ENCODE measurements at regions not wholly inside any gene's neighbourhood (a gene's known extent, or its start where the extent isn't known, plus 50 kb on each side); places are given as distances from the start of the nearest gene placed in this dataset.

GRCh38 chr6:106751501-106752252, 122.3 kb downstream of the QRSL1 start:
- no peak for DNase-seq
- Histone ChIP-seq H3K9me3 (ENCODE audit: control insufficient read depth, low read length) (no peaks in the 10 kb centered on the region), H3K27ac (ENCODE audit: low read length) (no peak overlapping the region), H3K27me3 (ENCODE audit: control insufficient read depth, insufficient read depth) (no peaks in the 10 kb centered on the region), H3K4me1 (ENCODE audit: control insufficient read depth, insufficient read depth, low read length) (no peaks in the 10 kb centered on the region), H3K4me3 (ENCODE audit: low read length) (no peak overlapping the region)
- intact Hi-C loops (cut with DNase I) = no loop called here
- ATAC-seq = no peak
- 76% methylated on average over 6 of the region's 6 CpGs for WGBS

- ATAC-seq (no peak), DNase-seq (no peak)
- Histone ChIP-seq H3K4me3 (ENCODE audit: low read length) (no peak overlapping the region), H3K27me3 (ENCODE audit: control insufficient read depth, insufficient read depth) (no peaks in the 10 kb centered on the region), H3K9me3 (ENCODE audit: control insufficient read depth, low read length) (no peaks in the 10 kb centered on the region), H3K27ac (ENCODE audit: low read length) (no peak overlapping the region), H3K4me1 (ENCODE audit: control insufficient read depth, insufficient read depth, low read length) (no peaks in the 10 kb centered on the region)
- intact Hi-C loops (cut with DNase I) = no loop called here
- 40% methylated on average over 4 of the region's 4 CpGs for WGBS
Observed at GRCh38 chr6:106750946-106751345, 121.6 kb downstream of the QRSL1 start.

- no peaks in the 10 kb centered on the region for H3K27me3 ChIP-seq (ENCODE audit: control insufficient read depth, insufficient read depth)
- no peak overlapping the region for H3K27ac ChIP-seq (ENCODE audit: low read length)
- no peaks in the 10 kb centered on the region for H3K9me3 ChIP-seq (ENCODE audit: control insufficient read depth, low read length)
- intact Hi-C loops (cut with DNase I) = no loop called here
- DNase-seq = no peak
- 49% methylated on average over 9 of the region's 9 CpGs for WGBS
- H3K4me1 ChIP-seq (ENCODE audit: control insufficient read depth, insufficient read depth, low read length) = no peaks in the 10 kb centered on the region
- no peak overlapping the region for H3K4me3 ChIP-seq (ENCODE audit: low read length)
- no peak for ATAC-seq
Observed at GRCh38 chr6:106750142-106750918, 121.0 kb downstream of the QRSL1 start.

GRCh38 chr6:106749609-106750008, 120.2 kb downstream of the QRSL1 start:
- 53% methylated on average over 4 of the region's 4 CpGs for WGBS
- Histone ChIP-seq H3K27me3 (ENCODE audit: control insufficient read depth, insufficient read depth) (no peaks in the 10 kb centered on the region), H3K27ac (ENCODE audit: low read length) (no peak overlapping the region), H3K4me3 (ENCODE audit: low read length) (no peak overlapping the region), H3K9me3 (ENCODE audit: control insufficient read depth, low read length) (no peaks in the 10 kb centered on the region), H3K4me1 (ENCODE audit: control insufficient read depth, insufficient read depth, low read length) (no peaks in the 10 kb centered on the region)
- ATAC-seq = no peak
- no peak for DNase-seq
- intact Hi-C loops (cut with DNase I) = no loop called here

- no peaks in the 10 kb centered on the region for H3K9me3 ChIP-seq (ENCODE audit: control insufficient read depth, low read length)
- H3K27ac ChIP-seq (ENCODE audit: low read length) = no peak overlapping the region
- DNase-seq (no peak), ATAC-seq (no peak)
- intact Hi-C loops (cut with DNase I) = no loop called here
- no peaks in the 10 kb centered on the region for H3K27me3 ChIP-seq (ENCODE audit: control insufficient read depth, insufficient read depth)
- no peaks in the 10 kb centered on the region for H3K4me1 ChIP-seq (ENCODE audit: control insufficient read depth, insufficient read depth, low read length)
- WGBS = 64% methylated on average over 3 of the region's 3 CpGs
- H3K4me3 ChIP-seq (ENCODE audit: low read length) = no peak overlapping the region
Observed at GRCh38 chr6:106748547-106749207, 119.3 kb downstream of the QRSL1 start.

GRCh38 chr6:106747139-106747538, 117.8 kb downstream of the QRSL1 start:
- WGBS = 96% methylated on average over 1 of the region's 1 CpG
- Histone ChIP-seq H3K27ac (ENCODE audit: low read length) (no peak overlapping the region), H3K9me3 (ENCODE audit: control insufficient read depth, low read length) (no peaks in the 10 kb centered on the region), H3K27me3 (ENCODE audit: control insufficient read depth, insufficient read depth) (no peaks in the 10 kb centered on the region), H3K4me1 (ENCODE audit: control insufficient read depth, insufficient read depth, low read length) (no peaks in the 10 kb centered on the region), H3K4me3 (ENCODE audit: low read length) (no peak overlapping the region)
- intact Hi-C loops (cut with DNase I) = no loop called here
- DNase-seq (no peak), ATAC-seq (no peak)

- intact Hi-C loops (cut with DNase I) = no loop called here
- H3K27ac ChIP-seq (ENCODE audit: low read length) = no peak overlapping the region
- DNase-seq (no peak), ATAC-seq (peak; percentile 29 to 52)
- H3K4me1 ChIP-seq (ENCODE audit: control insufficient read depth, insufficient read depth, low read length) = no peaks in the 10 kb centered on the region
- no peaks in the 10 kb centered on the region for H3K27me3 ChIP-seq (ENCODE audit: control insufficient read depth, insufficient read depth)
- H3K9me3 ChIP-seq (ENCODE audit: control insufficient read depth, low read length) = no peaks in the 10 kb centered on the region
- WGBS = 26% methylated on average over 3 of the region's 3 CpGs
- H3K4me3 ChIP-seq (ENCODE audit: low read length) = no peak overlapping the region
Observed at GRCh38 chr6:106746652-106747051, 117.3 kb downstream of the QRSL1 start.

GRCh38 chr6:106745824-106746582, 116.6 kb downstream of the QRSL1 start:
- Histone ChIP-seq H3K9me3 (ENCODE audit: control insufficient read depth, low read length) (no peaks in the 10 kb centered on the region), H3K4me3 (ENCODE audit: low read length) (no peak overlapping the region), H3K27me3 (ENCODE audit: control insufficient read depth, insufficient read depth) (no peaks in the 10 kb centered on the region), H3K4me1 (ENCODE audit: control insufficient read depth, insufficient read depth, low read length) (no peaks in the 10 kb centered on the region), H3K27ac (ENCODE audit: low read length) (no peak overlapping the region)
- ATAC-seq (no peak), DNase-seq (no peak)
- intact Hi-C loops (cut with DNase I) = no loop called here
- WGBS = 71% methylated on average over 5 of the region's 5 CpGs

- ATAC-seq = no peak
- 42% methylated on average over 3 of the region's 3 CpGs for WGBS
- H3K27ac ChIP-seq (ENCODE audit: low read length) = no peak overlapping the region
Observed at GRCh38 chr6:106745197-106745770, 115.9 kb downstream of the QRSL1 start.

GRCh38 chr6:106744781-106745180, 115.4 kb downstream of the QRSL1 start:
- no peaks in the 10 kb centered on the region for H3K9me3 ChIP-seq (ENCODE audit: control insufficient read depth, low read length)
- no peak for DNase-seq
- ATAC-seq = no peak
- H3K4me1 ChIP-seq (ENCODE audit: control insufficient read depth, insufficient read depth, low read length) = no peaks in the 10 kb centered on the region
- WGBS = 68% methylated on average over 2 of the region's 2 CpGs
- no peaks in the 10 kb centered on the region for H3K27me3 ChIP-seq (ENCODE audit: control insufficient read depth, insufficient read depth)
- H3K4me3 ChIP-seq (ENCODE audit: low read length) = no peak overlapping the region
- H3K27ac ChIP-seq (ENCODE audit: low read length) = no peak overlapping the region
- intact Hi-C loops (cut with DNase I) = no loop called here

More at GRCh38 chr6:106745197-106745770, 115.9 kb downstream of the QRSL1 start:
- Histone ChIP-seq H3K27me3 (ENCODE audit: control insufficient read depth, insufficient read depth) (no peaks in the 10 kb centered on the region), H3K4me3 (ENCODE audit: low read length) (no peak overlapping the region), H3K9me3 (ENCODE audit: control insufficient read depth, low read length) (no peaks in the 10 kb centered on the region), H3K4me1 (ENCODE audit: control insufficient read depth, insufficient read depth, low read length) (no peaks in the 10 kb centered on the region)
- intact Hi-C loops (cut with DNase I) = no loop called here
- DNase-seq = no peak

Data from right cardiac atrium (tissue), 5 donors.